ENCODE measurements at regions not wholly inside any gene's neighbourhood (a gene's known extent, or its start where the extent isn't known, plus 50 kb on each side); places are given as distances from the start of the nearest gene placed in this dataset.
A peak's percentile ranks its signal among the peaks of the same experiment; 100 is the strongest.

DNA sequence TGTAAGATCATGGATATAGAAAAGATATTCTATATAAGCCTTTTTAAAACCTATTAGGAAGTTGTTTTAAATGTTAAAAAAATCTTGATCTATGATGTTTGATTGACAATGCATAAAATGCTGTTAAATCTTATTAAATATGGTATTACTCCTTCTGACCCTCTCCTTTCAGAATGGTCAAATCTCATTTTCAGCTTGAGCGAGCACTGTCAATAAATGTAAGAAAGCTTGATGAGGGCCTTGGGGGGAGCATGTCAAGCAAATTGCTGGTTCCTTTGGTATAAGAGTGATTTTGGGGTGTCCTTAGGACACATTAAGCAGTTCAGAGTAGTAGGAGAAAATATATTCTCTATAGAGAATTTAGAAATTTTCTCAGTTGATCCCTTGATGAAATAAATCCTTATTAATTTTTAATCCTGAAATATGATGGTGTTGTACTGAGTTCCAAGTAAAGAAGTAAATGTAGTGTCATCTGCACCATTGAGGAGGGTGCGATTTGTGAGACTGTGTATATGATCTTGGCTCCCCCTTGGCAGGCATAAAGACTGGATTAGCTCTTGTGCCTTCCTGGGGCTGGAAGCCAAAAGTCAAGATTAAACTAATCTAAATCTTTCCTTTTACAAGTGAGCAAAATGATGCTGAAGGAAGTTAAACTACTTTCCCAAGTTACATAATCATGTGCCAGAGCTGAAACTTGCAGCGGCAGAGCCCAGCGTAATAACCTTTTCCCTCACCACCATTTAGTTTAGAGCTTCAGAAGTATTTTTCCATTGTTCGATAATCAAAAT lies 82.6 kb upstream of the ANK2 start:
- no peaks in the 10 kb centered on the region for H3K27me3 ChIP-seq (ENCODE audit: low read length)
- no peak overlapping the region for H3K9ac ChIP-seq (ENCODE audit: low read length)
- no peaks in the 10 kb centered on the region for H3K79me2 ChIP-seq (ENCODE audit: low read length)
- no peaks in the 10 kb centered on the region for H3K9me2 ChIP-seq (replicated peaks; ENCODE audit: low read length)
- intact Hi-C loops (cut with micrococcal nuclease) = no loop called here
- no peak overlapping the region for H3K4me2 ChIP-seq (ENCODE audit: low read length)
- no peak for DNase-seq
- H2AFZ ChIP-seq (ENCODE audit: low read length) = no peak overlapping the region
- ChIA-PET CTCF (no interaction called here), POLR2A (ENCODE audit: unreplicated experiment) (no interaction called here)
- no peak for TF ChIP-seq EZH2phosphoT487 (IDR thresholded peaks at IDR 0.05; ENCODE audit: borderline replicate concordance, low read length)
- no peak for TF ChIP-seq CTCF (conservative IDR thresholded peaks at IDR 0.05; ENCODE audit: low read depth, low read length)
- TF ChIP-seq EZH2 (IDR thresholded peaks at IDR 0.05; ENCODE audit: low read length, unreplicated experiment) = no peak
- no peaks in the 10 kb centered on the region for H3K9me3 ChIP-seq (ENCODE audit: low read length)
- no peak overlapping the region for H3K4me3 ChIP-seq (ENCODE audit: low read length)
- H3F3A ChIP-seq (ENCODE audit: low read length, unreplicated experiment) = no peaks in the 10 kb centered on the region
- H4K20me1 ChIP-seq (ENCODE audit: low read length) = no peaks in the 10 kb centered on the region
- no peak overlapping the region for H3K27ac ChIP-seq (ENCODE audit: low read length)
- BruUV-seq (replicated peaks) = no TSS peak
- ATAC-seq = no peak
- no peaks in the 10 kb centered on the region for H3K36me3 ChIP-seq (ENCODE audit: low read depth, low read length)
- H3K4me1 ChIP-seq (ENCODE audit: insufficient read depth, low read length) = no peaks in the 10 kb centered on the region

DNA sequence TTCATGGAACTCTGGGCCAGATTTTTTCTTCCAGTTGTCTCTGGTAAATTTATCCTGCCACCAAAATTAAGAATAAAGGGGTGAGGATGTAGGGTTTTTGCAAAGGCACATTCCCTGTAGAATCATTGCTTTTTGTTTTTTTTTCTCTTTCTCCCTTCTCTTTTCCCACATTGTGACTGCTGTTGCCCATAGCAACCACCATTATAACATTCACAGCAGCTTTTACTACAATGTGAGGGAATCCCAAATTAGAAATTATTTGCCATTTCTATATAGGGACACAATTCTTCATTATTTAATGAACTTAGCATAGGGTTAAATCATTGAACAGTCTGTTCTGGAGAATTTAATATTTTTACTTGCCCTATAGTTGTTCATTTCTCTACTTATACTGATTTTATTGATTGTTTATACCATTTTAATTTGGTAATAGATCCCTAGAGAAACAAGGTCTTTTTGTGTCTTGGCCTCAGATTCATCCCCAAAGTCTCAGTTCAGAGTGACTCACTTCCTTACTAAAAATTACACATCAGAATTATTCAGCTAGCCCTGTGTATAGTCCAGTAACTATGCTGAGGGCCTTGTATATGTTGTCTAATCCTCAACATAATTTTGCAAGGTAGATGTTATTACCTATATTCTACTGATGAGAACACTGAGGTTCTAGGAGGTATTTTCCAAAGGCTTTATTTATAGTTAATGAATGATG lies 80.8 kb upstream of the ANK2 start:
- no peaks in the 10 kb centered on the region for H3K27me3 ChIP-seq (ENCODE audit: low read length)
- no peaks in the 10 kb centered on the region for H4K20me1 ChIP-seq (ENCODE audit: low read length)
- ATAC-seq = peak; percentile 61
- CTCF ChIA-PET = no interaction called here
- H3F3A ChIP-seq (ENCODE audit: low read length, unreplicated experiment) = no peaks in the 10 kb centered on the region
- no peaks in the 10 kb centered on the region for H3K9me3 ChIP-seq (ENCODE audit: low read length)
- intact Hi-C loops (cut with micrococcal nuclease) = no loop called here
- no peaks in the 10 kb centered on the region for H3K9me2 ChIP-seq (replicated peaks; ENCODE audit: low read length)
- H3K9ac ChIP-seq (ENCODE audit: low read length) = no peak overlapping the region
- no peak overlapping the region for H3K4me3 ChIP-seq (ENCODE audit: low read length)
- H3K79me2 ChIP-seq (ENCODE audit: low read length) = no peaks in the 10 kb centered on the region
- no peaks in the 10 kb centered on the region for H3K36me3 ChIP-seq (ENCODE audit: low read depth, low read length)
- no peak for TF ChIP-seq EZH2phosphoT487 (IDR thresholded peaks at IDR 0.05; ENCODE audit: borderline replicate concordance, low read length)
- no peak for TF ChIP-seq EZH2 (IDR thresholded peaks at IDR 0.05; ENCODE audit: low read length, unreplicated experiment)
- TF ChIP-seq CTCF (conservative IDR thresholded peaks at IDR 0.05; ENCODE audit: low read depth, low read length) = no peak
- no peak overlapping the region for H2AFZ ChIP-seq (ENCODE audit: low read length)
- no peaks in the 10 kb centered on the region for H3K4me1 ChIP-seq (ENCODE audit: insufficient read depth, low read length)
- POLR2A ChIA-PET (ENCODE audit: unreplicated experiment) = no interaction called here
- no TSS peak for BruUV-seq (replicated peaks)
- DNase-seq = peak; percentile 45
- no peak overlapping the region for H3K27ac ChIP-seq (ENCODE audit: low read length)
- H3K4me2 ChIP-seq (ENCODE audit: low read length) = no peak overlapping the region

DNA sequence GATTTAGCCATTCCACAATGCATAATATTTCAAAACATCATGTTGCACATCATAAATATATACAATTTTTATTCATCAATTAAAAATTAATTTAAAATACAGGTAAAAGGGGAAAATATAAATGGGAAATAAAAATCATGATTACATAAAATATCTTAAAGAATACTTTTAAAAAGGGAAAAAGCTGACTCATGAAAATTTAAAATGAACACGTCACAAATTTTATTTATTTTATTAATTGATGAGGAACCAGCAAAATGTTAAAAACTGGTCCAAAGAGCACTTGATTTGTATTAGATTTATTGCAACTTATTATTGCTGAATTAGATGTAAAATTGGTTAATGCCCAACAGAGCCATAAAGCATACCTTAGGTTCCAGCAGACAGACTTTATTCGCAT lies 78.5 kb upstream of the ANK2 start:
- H3K79me2 ChIP-seq (ENCODE audit: low read length) = no peaks in the 10 kb centered on the region
- no peak overlapping the region for H2AFZ ChIP-seq (ENCODE audit: low read length)
- H3K36me3 ChIP-seq (ENCODE audit: low read depth, low read length) = no peaks in the 10 kb centered on the region
- no peaks in the 10 kb centered on the region for H3K4me1 ChIP-seq (ENCODE audit: insufficient read depth, low read length)
- H3K4me2 ChIP-seq (ENCODE audit: low read length) = no peak overlapping the region
- H3K9me2 ChIP-seq (replicated peaks; ENCODE audit: low read length) = no peaks in the 10 kb centered on the region
- BruUV-seq (replicated peaks) = no TSS peak
- no peaks in the 10 kb centered on the region for H3K9me3 ChIP-seq (ENCODE audit: low read length)
- ChIA-PET POLR2A (ENCODE audit: unreplicated experiment) (no interaction called here), CTCF (no interaction called here)
- TF ChIP-seq CTCF (conservative IDR thresholded peaks at IDR 0.05; ENCODE audit: low read depth, low read length) = no peak
- no peak for TF ChIP-seq EZH2 (IDR thresholded peaks at IDR 0.05; ENCODE audit: low read length, unreplicated experiment)
- no peak for TF ChIP-seq EZH2phosphoT487 (IDR thresholded peaks at IDR 0.05; ENCODE audit: borderline replicate concordance, low read length)
- H3K27me3 ChIP-seq (ENCODE audit: low read length) = no peaks in the 10 kb centered on the region
- DNase-seq (no peak), ATAC-seq (no peak)
- no peak overlapping the region for H3K4me3 ChIP-seq (ENCODE audit: low read length)
- no peak overlapping the region for H3K9ac ChIP-seq (ENCODE audit: low read length)
- no peaks in the 10 kb centered on the region for H4K20me1 ChIP-seq (ENCODE audit: low read length)
- intact Hi-C loops (cut with micrococcal nuclease) = no loop called here
- H3F3A ChIP-seq (ENCODE audit: low read length, unreplicated experiment) = no peaks in the 10 kb centered on the region
- H3K27ac ChIP-seq (ENCODE audit: low read length) = no peak overlapping the region

Data from PC-3 (cell line).